Fibroblast of gingiva (primary cell): ENCODE measurements at regions not wholly inside any gene's neighbourhood (a gene's known extent, or its start where the extent isn't known, plus 50 kb on each side); places are given as distances from the start of the nearest gene placed in this dataset.
A peak's percentile ranks its signal among the peaks of the same experiment; 100 is the strongest.
"Not testable (repeated sequence)": the region's sequence is repeated elsewhere in the genome, so short reads cannot be mapped to it uniquely, and the experiment has no call there.

ENCODE experiments used
- DNase-seq: peaks from one replicate; pipeline ENCODE4 v3.0.0-alpha.2; 2011; ENCODE audit warnings: low read depth

DNA sequence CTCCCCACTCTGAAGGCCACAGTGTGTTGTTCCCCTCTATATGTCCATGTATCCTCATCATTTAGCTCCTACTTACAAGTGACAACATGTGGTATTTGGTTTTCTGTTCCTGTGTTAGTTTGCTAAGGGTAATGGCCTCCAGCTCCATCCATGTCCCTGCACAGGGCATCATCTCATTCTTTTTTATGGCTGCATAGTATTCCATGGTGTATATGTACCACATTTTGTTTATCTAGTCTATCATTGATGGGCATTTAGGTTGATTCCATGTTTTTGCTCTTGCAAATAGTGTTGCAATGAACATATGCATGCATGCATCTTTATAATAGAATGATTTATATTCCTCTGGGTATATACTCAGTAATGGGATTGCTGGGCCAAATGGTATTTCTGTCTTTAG lies 135.8 kb upstream of the ELL2 start:
- not testable (repeated sequence) for DNase-seq

DNA sequence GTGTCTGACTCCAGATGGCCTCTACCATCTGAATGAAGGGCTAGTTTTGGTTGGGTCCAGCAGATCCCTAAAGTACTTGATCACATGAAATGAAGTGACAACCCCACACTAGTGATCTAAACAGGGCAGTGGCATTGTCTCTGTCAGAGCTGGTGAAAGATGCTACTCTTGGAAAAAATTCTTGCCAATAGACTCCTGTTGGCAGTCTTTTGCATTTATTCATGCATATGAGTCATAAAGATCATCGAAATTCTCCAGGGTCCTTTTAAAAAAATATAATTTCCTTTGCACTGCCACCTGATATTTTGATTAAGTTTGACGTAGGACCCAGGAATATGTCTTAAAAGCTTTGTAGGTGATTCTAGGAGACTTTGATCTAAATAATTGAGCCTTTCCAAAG lies 135.1 kb upstream of the ELL2 start:
- DNase-seq: peak; percentile 21

DNA sequence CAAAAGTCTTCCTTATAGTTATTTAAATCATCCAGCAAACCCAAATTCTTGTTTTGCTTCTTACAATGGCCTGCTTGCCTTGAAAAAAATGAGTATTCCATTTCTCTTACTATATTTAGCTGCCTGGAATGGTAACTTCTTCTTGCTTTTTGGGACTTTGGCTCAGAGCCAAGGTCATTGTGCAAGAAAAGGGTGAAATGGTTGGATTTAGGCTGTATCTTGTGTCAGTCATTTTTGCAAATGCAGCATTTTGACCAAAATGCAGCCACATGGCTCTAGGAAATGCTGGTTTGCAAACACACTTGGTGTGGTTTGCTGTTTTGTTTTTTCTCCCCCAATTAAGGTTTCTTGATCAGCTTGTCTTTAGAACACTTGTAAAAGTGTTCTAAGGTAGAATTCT lies 133.3 kb upstream of the ELL2 start:
- peak; percentile 66 for DNase-seq

DNA sequence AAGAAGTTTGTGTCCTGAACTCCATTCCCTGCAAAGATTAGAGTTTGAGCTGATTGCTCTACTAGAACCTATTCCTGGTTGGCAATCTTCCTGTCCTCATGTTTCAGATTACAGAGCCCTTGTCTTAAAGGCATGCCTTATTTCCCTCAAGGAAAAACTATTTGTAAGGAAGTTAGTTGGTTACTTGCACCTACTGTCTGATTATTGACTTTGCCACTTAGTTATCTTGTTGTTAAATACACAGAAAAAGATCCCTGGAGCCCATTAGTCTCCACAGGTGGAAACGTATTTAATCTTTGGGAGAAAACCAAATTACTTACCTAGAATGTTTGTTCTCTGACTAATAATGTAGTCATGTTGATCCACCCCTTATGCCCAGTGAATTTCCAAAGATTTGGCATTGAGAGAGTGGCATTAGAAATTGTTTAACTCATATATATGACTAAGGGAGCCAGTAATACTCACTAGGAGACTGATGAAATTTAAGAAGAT lies 132.3 kb upstream of the ELL2 start:
- peak; percentile 46 for DNase-seq

DNA sequence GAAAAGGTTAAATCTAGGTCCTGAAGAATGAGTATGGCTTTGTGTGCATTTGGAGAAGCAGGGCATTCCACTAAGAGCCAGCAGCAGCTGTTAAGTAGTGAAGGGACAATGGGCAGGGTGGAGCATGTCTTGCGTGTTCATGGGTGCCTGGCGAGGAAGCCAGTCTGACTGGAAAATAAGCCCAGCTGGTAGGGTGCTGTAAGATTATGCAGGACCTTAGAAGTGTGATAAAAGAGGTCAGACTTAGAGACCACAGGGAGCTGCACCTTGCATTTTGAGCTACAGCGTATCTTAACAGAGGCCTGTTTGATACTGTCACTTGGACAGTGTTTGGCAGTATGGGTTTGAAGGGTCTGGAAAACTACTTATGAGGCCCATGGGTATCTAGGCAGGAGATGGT lies 131.7 kb upstream of the ELL2 start:
- no peak for DNase-seq

DNA sequence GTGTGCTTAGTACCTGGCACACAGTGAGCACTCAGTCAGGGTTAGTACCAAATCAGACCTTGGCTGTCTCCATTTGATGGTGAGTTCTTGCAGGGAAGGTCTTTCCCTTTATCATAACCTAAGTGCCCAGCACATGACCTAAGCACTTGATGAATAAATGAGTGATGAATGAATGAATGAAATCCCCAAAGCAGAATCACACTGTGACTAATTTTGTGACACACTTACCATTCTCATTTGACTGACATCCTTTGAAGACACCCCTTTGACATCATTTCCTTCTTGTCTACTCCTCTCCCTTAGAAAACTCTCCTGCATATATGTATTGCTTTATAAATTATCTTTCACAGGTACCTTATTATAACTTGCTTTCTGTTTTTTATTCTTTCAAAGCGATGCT lies 130.2 kb upstream of the ELL2 start:
- DNase-seq: no peak

DNA sequence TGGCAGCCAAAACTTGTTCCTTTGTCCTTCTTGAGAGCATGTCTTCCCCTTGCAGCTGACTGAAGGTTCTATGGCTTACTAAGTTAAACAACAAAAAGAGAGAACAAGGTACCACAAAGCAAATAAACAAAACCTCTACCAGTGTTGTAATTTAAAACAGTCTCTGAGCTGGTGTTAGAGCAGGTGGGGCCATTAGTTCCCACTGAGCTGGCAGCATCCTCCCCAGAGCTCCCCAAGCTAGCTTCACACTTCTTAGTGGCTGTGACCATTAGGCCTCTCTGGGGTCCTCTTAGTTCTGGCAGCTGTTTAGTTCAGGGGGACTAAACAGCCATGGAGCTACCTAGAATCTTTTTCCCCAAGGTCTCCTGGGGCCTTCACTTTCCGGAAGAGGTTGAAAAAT lies 128.6 kb upstream of the ELL2 start:
- no peak for DNase-seq

DNA sequence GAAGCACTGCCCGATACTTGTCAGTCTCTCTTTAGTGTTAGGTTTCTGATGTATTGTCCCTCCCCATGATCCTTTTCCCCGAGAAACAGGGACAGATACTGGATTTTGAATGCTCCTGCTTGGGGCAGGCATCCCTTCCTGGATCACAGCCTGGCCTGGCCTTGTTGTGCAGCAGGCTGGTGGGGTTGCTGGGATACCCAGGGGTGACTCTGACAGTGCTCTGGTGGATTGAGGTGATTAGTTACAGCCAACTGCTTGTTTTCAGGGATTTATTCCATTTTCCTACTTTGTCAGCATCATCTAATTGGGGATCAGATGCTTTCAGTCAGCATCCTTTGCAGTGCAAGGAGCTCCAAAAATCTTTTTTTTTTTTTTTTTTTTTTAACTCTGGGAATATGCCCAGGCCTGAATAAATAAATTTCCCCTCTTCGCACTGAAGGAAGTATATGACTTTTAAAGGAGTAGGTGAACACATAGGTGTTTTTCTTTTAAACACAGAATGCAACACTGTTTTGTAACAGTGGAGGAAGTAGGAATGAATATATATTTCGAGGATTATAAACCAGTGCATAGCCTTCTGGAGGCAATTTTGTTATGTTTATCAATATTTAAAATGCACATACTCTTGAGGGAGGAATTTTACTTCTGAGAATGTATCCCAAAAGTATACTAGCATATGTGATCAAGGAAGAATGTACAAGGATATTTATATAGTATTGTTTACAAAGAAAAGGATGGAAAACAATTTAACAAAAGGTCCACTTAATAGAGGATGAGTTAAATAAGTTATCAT lies 127.3 kb upstream of the ELL2 start:
- no peak for DNase-seq

DNA sequence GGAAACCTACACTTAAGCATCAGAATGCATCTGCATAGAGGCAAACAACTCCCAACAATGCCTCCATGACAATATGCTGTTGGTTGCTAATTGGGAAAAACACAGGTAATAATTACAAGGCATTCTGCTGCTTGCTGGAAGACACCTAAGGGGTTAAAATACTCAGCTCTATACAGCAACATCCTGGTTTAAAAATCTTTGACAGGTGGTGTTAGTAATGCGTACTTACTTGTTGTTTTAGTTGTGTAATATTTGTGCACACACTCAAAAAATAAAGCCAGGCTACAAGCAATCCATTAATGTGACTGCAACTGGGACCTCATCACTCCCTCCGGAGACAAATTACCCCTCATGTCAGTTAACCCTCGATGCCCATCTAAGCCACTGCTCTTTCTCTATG lies 126.3 kb upstream of the ELL2 start:
- no peak for DNase-seq

DNA sequence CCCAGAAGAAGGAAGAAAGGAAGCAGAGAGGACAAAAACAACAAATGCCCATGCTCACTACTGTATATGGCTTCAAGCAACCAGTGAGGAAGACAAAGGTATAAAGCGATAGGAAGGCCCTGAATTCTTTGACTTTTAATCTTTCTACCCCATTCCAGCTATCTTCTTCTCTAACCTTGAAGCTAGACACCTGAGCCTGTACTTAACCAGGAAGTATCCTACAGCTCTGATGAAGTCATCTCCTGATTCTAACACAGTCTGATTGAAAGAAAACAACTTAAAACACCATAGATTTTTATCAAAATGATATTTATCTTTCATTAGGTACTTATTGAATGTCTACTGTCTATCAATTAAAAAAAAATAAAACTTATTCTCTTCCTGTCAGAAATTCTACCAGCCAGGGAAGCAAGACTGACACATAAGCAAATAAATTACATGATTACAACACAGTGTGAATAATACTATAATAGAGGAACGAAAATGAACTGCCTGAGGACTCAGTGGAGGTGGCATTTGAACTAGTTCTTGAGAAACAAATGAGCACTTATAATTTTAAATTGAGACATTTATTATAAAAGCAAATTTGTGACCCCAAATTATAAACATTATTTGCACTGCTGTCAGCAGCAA lies 123.3 kb upstream of the ELL2 start:
- DNase-seq: no peak

DNA sequence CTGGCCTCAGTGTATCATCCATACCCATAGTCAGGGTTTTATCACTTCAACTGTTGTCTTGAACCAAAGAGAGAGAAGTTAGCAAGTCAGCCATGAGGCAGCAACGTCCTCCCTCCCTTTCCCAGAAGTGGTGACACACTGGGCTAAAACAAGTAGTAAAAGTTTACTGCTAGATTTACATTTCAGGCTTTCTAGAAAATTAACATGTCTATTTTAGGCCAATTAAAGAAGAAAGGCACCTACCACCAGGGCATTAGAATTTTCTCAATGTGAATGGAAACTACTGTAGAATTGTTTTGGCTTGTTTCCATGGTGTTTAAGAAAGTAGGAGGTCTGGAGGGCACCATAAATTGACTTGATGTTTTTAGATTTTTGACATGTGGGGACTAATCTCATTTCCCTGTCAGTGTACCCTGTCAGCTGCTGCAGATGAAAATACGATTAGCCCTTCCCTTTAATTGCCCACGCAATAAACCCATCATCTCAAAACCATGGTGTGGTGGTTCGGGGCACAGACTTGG lies 121.8 kb upstream of the ELL2 start:
- DNase-seq: no peak

DNA sequence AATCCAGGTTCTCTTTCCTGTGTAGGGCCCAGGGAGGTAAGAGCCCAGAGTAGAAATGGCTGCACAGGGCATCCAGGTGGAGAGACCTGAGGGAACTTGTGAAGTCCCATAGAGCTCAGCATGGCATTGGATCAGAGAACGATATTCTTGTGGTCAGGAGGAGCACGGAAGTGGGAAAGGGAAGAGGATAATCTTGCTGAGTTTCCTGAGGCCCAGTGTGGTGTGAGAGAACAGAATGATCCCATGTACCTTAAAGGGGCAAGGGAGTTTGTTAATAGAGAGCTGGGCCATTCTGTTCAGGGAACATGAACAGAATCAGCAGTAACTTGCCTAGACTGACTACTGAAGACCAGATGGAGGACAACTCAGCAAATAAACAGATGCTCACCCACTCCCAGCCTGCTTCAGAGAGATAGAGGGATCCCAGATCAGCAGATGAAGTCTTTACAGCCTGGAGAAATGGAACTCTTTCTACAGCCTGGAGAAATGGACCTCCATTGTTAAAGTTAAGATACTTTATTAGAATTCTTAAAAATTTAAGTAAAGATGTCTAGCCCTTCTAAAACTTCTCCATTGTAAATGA lies 119.7 kb upstream of the ELL2 start:
- DNase-seq: no peak

DNA sequence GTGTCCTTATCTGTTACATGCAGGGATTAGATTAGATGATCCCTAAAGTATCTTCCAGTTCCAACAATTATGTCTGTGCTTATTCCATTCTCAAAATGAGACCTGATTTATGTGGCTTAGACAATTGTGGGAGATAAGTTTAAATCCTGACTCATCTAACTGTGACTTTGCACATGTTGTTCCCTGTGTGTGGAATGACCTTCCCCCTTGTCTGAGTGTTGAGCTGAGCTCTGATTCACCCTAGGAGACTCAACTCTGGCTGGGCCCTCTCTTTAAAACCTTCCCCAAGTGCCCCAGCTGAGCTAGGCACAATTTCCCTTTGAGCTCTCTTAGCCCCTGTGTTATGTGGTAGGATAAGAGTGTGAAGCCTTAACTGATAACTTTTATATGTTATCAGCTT lies 118.9 kb upstream of the ELL2 start:
- DNase-seq: peak; percentile 27

DNA sequence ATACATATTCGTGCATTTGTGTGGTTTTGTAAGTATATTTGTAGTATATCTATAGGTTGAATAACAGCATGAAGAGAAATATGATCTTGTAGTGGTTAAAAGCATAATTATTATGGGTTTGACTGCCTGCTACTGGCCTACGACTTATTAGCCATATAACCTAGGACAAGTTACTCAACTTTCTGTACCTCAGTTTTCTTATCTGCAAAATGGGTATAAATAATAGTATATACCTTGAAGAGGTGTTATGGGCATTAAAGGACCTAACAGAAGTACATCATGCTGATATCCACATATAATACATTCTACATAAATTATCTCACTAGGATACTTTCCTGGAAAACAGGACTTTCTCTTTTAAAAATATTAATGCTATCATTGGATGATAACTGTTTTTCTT lies 118.3 kb upstream of the ELL2 start:
- DNase-seq: no peak

DNA sequence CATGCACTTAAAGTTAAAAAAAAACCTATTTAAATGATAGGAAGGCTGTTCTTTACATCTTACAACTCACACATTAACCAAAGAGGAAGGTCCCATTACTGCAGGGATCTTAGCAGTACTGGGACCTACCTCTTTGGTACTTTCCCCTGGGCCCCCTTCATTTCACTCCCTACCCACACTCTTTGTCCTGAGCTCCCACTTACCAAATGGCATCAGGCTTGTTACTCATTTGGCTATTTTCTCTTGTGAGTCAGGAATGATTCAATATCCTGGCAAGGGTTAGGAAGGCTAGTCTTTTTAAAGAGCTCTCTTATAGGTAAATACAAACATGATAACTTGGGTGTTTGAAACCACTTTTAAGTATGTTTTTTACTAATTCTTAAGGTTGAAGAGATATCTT lies 117.4 kb upstream of the ELL2 start:
- peak; percentile 76 for DNase-seq

DNA sequence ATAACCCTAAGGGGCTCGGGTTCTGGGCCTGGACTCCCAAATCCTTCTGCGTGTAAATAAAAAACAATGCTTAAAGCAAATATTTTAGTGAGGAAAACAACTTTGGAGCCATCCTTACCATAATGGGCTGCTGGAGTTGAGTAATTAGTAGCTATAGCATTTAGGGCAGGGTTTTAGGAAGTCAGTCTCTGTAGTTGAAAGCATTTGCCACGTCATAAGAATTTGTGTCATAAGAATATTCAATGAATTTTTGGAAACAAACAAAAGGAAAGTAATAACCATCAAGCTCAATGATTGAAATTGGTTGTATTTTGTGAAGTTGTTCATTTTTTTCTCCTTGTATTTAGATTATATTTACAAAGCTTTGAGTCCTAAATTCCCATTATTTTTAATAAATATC lies 114.8 kb upstream of the ELL2 start:
- DNase-seq: no peak

DNA sequence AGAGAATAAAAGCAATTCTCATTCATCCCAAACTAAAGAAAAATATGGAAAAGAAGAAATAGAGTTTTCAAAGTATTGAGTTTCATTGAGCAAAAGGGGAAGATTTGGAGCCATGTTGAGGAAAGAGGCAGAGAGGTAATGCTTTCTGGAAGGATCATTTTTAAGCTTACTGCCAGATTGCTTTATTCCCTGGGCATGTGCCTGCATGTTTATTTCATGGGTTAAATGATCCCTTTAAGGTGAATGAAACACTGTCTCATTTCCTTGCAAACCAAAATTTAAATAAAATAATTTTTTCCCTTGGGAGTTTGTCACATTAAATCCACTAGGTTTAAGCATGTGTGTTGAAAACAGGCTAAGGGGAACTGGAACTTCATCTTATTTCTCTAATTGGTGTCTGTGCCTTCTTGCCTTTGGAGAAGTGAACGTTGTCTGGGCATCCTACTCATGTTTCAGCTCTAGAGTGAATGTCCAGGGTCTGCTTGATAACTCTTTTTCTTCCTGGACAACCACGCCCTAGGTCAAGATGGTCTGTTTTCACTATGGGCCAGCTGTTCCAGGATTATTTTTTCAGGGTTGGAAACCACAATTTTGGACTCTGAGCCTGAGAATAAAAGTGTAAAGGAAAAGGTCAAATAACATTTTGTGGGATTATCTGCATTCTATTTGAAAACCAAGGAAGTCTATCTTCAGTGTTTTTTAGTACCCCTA lies 114.1 kb upstream of the ELL2 start:
- DNase-seq: no peak

DNA sequence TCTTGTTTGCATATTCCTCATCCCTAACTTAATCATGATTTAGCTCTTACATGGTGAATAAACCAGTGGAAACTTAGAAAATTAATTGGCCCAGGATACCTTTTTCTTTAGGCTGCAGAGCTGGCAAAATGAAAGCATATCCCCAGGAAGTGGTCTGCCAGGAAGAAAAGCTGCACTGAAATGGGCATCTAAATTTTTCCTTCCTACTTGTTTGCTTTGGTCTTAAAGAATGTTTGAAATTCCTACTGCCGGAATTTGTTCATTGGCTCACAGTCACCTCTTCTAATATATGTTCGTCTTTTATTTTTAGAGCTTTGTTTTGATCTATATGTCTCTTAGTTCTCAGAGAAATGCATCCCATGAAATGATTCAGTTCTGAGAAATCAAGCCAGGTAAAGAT lies 113.2 kb upstream of the ELL2 start:
- DNase-seq: no peak

DNA sequence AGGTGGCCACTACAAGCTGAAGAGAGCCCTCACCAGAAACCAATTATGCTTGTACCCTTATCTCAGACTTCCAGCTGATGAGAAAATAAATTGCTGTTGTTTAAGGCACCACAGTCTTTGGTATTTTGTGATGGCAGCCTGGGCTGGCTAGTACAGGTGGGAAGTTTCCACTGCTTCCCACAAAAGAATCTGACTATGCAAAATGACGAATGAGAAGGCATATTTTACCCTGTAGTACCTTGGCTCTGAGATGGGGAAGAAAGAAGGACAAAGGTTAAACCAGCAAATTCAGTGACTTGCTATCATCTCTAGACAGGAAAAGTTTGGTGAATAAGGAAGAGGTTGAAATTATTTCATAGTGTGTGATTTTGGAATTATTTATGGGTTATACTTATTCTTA lies 112.8 kb upstream of the ELL2 start:
- DNase-seq: no peak

DNA sequence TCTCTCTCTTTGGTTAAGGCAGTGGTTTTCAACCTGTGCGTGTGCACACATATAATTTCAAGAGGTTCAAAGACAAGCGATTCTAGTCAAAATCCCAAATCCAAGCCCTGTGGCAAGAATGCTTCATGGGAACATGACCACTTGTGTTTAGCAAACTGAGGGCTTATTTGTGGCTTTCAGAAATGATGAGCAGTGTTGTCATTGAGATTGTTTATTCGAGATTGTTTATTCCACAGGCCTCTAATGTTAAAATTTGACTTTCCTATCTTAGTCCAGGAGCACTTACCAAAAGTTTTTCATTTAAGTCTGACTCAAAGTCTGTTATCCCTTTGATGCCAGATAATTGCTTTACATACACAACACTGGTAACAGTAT lies 111.1 kb upstream of the ELL2 start:
- no peak for DNase-seq

DNA sequence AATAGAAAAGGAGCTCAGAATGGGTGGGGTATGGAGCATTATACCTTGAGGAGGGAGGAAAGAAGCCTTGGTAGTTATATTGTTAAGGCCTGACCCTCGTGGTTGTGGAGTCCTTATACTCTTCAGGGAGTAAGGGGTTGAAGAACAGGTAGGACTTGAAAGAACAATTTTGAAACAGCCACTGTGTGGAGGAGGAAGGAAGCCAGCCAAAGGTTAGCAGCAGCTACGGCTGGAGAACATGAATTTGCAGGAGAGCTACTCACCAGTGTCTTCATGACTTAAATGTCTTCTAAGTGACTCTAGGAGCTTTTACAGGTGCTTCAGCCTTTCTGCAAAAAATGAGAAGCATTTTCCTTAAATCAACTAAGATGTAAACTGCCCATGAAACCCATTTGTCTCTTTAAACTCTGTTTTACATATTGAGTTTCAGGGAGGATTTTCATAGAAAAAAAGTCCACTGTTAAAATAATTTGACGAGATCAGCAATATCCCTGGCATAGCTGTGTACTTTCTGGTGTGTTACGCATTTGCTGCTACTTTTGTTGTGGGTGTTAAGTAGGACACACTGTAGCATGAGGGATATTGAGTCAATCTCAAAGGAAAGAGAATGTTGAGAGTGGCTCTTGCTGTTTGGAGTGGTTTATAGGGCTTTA lies 110.6 kb upstream of the ELL2 start:
- DNase-seq: no peak

DNA sequence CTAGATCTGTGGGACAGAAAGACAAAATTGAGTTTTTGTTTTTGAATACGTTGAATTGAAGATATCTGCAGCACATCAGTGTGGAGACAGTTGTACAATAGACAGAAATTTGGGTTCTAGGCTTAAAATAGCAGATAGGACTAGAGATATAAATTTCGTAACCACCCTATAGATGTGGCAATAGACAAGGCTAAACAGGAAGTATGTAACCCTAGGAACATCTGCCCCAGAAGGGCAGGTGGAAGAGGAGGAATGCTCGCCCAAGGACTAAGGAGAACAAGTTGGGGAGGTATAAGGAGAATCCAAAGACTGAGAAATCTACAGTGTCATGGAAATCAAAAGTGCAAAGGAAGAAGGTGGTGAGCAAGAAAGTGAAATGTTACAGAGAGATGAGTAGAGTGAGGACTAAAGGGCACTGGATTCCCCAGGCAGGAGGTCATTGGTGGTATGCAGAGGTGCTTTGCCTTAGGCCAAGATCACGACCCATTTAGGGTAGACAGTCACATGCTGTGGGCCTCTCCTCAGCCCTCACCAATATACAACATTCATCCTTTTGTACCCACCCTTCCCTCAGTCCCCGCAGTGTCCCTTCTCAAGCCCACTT lies 109.1 kb upstream of the ELL2 start:
- DNase-seq: no peak
